A673 (cell line): ENCODE measurements at regions not wholly inside any gene's neighbourhood (a gene's known extent, or its start where the extent isn't known, plus 50 kb on each side); places are given as distances from the start of the nearest gene placed in this dataset.

Experiments
- BruUV-seq: library from RNA; stranded (reverse); fragments of 400-500 nt; replicated peaks from 2 replicates; lab custom pipeline; 2021; lab: Mats Ljungman, UMichigan
- CTCF ChIA-PET: fragments of 300-600 bp; sonication (Branson Sonifier 250); formaldehyde crosslinking; loops from one replicate; lab custom pipeline; 2022; ENCODE audit warnings: antibody characterized with exemption; lab: Charles Lee
- POLR2A ChIA-PET: fragments of 300-600 bp; sonication (Branson Sonifier 250); formaldehyde crosslinking; loops from one replicate; lab custom pipeline; 2022; ENCODE audit warnings: antibody characterized with exemption; ENCODE audit not compliant: low non-redundant PET; lab: Charles Lee
- DNase-seq: peaks from one replicate; pipeline ENCODE4 v3.0.0-alpha.2; 2015; ENCODE audit warnings: low spot score
- H3K27ac ChIP-seq: fragments of 200-600 bp; sonication (generic); 2 replicates; pipeline ENCODE4 v1.5.1; 2016; ENCODE audit warnings: mixed run types, low read depth, mild to moderate bottlenecking, mixed read lengths, antibody characterized with exemption, low read length; ENCODE audit not compliant: poor library complexity, severe bottlenecking
- H3K27me3 ChIP-seq: fragments of 200-600 bp; sonication (generic); replicated peaks from 2 replicates; pipeline ENCODE4 v1.6.1; 2017; ENCODE audit warnings: mixed run types, low read depth, mild to moderate bottlenecking, mixed read lengths, antibody characterized with exemption, low read length; ENCODE audit not compliant: insufficient read depth, poor library complexity
- H3K36me3 ChIP-seq: fragments of 200-600 bp; sonication (generic); 2 replicates; pipeline ENCODE4 v1.6.1; 2016; ENCODE audit warnings: mixed run types, mild to moderate bottlenecking, mixed read lengths, antibody characterized with exemption, low read length; ENCODE audit not compliant: insufficient read depth, poor library complexity, severe bottlenecking
- H3K4me1 ChIP-seq: fragments of 200-600 bp; sonication (generic); 2 replicates; pipeline ENCODE4 v1.6.1; 2017; ENCODE audit warnings: mixed run types, mild to moderate bottlenecking, mixed read lengths, antibody characterized with exemption, low read length; ENCODE audit not compliant: insufficient read depth, poor library complexity, severe bottlenecking
- H3K4me3 ChIP-seq: fragments of 200-600 bp; sonication (generic); 2 replicates; pipeline ENCODE4 v1.5.1; 2016; ENCODE audit warnings: low read depth, mixed run types, mild to moderate bottlenecking, mixed read lengths, low read length; ENCODE audit not compliant: poor library complexity, severe bottlenecking
- H3K9me3 ChIP-seq: fragments of 200-600 bp; sonication (generic); 2 replicates; pipeline ENCODE4 v1.6.1; 2016; ENCODE audit warnings: mixed run types, low read depth, mild to moderate bottlenecking, mixed read lengths, antibody characterized with exemption, low read length; ENCODE audit not compliant: poor library complexity, severe bottlenecking
- EZH2 ChIP-seq: fragments of 200-600 bp; sonication (generic); IDR thresholded peaks from 2 replicates; pipeline ENCODE4 v1.6.1; 2017; ENCODE audit warnings: borderline replicate concordance, low read depth, mild to moderate bottlenecking, mixed read lengths, antibody characterized with exemption, low read length; ENCODE audit not compliant: poor library complexity, severe bottlenecking
- intact Hi-C: fragments of 100-400 bp; cut with micrococcal nuclease; formaldehyde crosslinking; loops from one replicate; pipeline ENCODE4 v1.10.0; 2022; ENCODE audit not compliant: unreplicated experiment
- TF ChIP-seq, protein P1 (sequence below): fragments of 300-800, 200-600 bp; sonication (generic); conservative IDR thresholded peaks from 2 replicates; pipeline ENCODE4 v1.5.1; 2017; ENCODE audit warnings: low read depth, mild to moderate bottlenecking, antibody characterized with exemption, low read length, moderate library complexity, mixed read lengths

DNA sequence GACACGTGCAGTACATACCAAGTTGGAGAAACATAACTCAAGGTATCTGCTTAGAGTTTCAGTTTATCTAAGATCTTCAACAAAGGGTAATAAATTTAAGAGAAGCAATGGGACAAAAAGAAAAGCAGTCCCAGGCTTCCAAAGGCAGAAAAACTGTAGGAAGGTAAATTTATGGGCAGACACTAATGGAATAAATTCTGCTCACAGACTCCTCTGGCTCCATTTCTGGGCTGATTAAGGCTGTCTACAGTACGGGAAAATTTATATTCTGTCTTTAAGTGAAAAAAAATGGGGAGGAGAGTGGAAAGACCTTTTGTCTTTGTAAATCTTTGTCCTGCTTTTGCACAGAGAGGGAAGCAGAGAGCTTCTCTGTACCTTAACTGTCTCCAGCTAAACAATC is 587.5 kb upstream of the IGFBP3 start:
- no peak overlapping the region for H3K27ac ChIP-seq
- peaks cover 16% of the 10 kb centered on the region for H3K9me3 ChIP-seq
- H3K4me3 ChIP-seq, result no peak overlapping the region
- no peak for TF ChIP-seq EZH2
- TF ChIP-seq, protein P1, sequence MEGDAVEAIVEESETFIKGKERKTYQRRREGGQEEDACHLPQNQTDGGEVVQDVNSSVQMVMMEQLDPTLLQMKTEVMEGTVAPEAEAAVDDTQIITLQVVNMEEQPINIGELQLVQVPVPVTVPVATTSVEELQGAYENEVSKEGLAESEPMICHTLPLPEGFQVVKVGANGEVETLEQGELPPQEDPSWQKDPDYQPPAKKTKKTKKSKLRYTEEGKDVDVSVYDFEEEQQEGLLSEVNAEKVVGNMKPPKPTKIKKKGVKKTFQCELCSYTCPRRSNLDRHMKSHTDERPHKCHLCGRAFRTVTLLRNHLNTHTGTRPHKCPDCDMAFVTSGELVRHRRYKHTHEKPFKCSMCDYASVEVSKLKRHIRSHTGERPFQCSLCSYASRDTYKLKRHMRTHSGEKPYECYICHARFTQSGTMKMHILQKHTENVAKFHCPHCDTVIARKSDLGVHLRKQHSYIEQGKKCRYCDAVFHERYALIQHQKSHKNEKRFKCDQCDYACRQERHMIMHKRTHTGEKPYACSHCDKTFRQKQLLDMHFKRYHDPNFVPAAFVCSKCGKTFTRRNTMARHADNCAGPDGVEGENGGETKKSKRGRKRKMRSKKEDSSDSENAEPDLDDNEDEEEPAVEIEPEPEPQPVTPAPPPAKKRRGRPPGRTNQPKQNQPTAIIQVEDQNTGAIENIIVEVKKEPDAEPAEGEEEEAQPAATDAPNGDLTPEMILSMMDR, result no peak
- H3K27me3 ChIP-seq, result no peaks in the 10 kb centered on the region
- ChIA-PET POLR2A (no interaction called here), CTCF (no interaction called here)
- no peaks in the 10 kb centered on the region for H3K4me1 ChIP-seq
- intact Hi-C loops, result loop anchor here (10.0 kb wide), 1 partner anchor 46 kb away; no protein-coding TSS in a partner anchor
- no peaks in the 10 kb centered on the region for H3K36me3 ChIP-seq
- BruUV-seq, result no TSS peak
- DNase-seq, result no peak

DNA sequence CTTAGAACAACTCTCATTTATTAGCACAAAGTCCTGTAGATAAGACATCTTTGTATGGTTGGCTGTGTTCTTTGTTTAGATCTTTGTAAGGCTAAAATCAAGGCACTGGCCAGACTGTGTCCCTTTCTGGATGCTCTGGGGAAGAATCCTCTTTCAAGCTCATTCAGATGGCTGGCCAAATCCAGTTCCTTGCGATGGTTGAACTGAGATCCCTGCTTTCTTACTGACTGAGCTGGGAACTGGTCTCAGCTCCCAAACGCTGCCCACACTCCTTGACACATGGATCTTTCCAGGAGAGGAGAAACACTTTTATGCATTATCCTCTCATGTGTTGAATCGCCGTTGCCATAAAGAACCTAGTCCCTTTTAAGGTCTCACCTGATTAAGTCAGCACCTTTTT is 586.5 kb upstream of the IGFBP3 start:
- no peak overlapping the region for H3K27ac ChIP-seq
- no TSS peak for BruUV-seq
- H3K36me3 ChIP-seq, result no peaks in the 10 kb centered on the region
- H3K9me3 ChIP-seq, result peaks cover 16% of the 10 kb centered on the region
- no peaks in the 10 kb centered on the region for H3K27me3 ChIP-seq
- ChIA-PET POLR2A (no interaction called here), CTCF (no interaction called here)
- no peak for TF ChIP-seq EZH2
- TF ChIP-seq, protein P1, result no peak
- H3K4me1 ChIP-seq, result no peaks in the 10 kb centered on the region
- H3K4me3 ChIP-seq, result no peak overlapping the region
- intact Hi-C loops, result loop anchor here (10.0 kb wide), 1 partner anchor 47 kb away; no protein-coding TSS in a partner anchor
- DNase-seq, result no peak

GRCh38 chr7:46494441-46494840 is 573.4 kb upstream of the IGFBP3 start:
- Histone ChIP-seq H3K27me3 (no peaks in the 10 kb centered on the region), H3K4me1 (no peaks in the 10 kb centered on the region), H3K9me3 (peaks cover 4% of the 10 kb centered on the region), H3K36me3 (no peaks in the 10 kb centered on the region), H3K27ac (no peak overlapping the region), H3K4me3 (no peak overlapping the region)
- ChIA-PET CTCF (no interaction called here), POLR2A (no interaction called here)
- intact Hi-C loops, result no loop called here
- TF ChIP-seq EZH2, result no peak
- TF ChIP-seq, protein P1, result no peak
- BruUV-seq, result no TSS peak
- no peak for DNase-seq
